Astrocyte of the hippocampus (primary cell): ENCODE measurements at regions not wholly inside any gene's neighbourhood (a gene's known extent, or its start where the extent isn't known, plus 50 kb on each side); places are given as distances from the start of the nearest gene placed in this dataset.

ENCODE experiments used
- DNase-seq: peaks from one replicate; pipeline ENCODE4 v3.0.0; 2011; ENCODE audit warnings: low read depth, low spot score

GRCh38 chr21:22556829-22557228, 1558.6 kb downstream of the NCAM2 start:
- no peak for DNase-seq

DNA sequence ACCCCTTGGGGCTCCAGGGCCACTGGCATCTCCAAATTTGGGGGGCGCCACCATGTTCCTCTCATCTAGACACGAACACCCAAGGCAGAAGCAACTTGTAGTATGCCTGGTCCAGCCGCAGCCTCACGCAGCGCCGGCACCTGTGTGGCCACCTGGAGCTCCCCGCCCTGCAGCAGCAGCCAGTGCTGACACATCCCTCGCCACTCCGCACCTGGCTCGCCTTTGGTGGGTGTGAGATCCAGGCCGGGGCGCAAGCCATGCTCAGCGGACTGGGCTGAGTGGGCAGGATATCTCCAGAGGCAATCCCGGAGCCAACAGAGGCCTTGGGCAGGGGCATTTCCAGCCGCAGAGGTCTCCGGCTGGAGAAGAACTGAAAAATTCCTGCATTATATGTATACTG, 1563.7 kb downstream of the NCAM2 start:
- DNase-seq: no peak

- DNase-seq: no peak
Measured at GRCh38 chr21:22573834-22574233, 1575.6 kb downstream of the NCAM2 start.

- DNase-seq: peak; percentile 59
Measured at GRCh38 chr21:22575165-22575584, 1577.0 kb downstream of the NCAM2 start.

DNA sequence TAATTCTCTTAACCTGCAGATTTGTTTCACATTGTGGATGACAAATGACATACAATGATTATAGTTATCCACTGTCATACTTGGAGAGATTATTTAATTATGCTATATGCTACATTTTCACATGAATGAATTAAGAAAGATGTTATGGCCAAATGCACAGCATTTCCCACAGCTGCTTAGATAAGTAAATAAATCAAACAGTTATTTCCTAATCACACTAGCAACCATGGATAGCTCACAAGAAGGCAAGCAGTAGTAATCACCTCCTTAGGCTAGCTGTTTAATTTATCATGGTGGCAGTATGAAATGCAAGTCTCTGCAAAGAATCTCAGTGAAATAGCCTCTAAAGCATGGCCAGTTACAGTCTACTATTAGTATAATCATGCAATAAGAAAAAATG, 1581.5 kb downstream of the NCAM2 start:
- DNase-seq: no peak

DNA sequence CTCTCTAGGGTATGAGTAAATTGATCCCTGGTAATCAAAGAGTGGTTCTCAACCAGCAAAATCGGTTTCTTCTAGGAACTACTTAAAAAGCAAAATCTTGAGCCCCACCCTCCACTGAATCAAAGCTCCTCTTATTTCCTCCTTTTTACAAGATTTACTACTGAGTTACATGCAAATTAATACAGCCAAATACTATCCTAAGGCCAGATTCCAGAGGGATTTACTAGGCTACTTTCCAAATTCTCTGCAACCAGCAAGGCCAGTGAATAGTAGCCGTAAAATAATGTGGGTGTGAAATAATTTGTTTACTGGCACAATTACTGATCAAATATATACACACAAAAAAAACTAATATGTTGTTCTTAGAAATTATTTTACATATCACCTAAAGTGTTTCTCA, 1583.8 kb downstream of the NCAM2 start:
- peak; percentile 35 for DNase-seq

DNA sequence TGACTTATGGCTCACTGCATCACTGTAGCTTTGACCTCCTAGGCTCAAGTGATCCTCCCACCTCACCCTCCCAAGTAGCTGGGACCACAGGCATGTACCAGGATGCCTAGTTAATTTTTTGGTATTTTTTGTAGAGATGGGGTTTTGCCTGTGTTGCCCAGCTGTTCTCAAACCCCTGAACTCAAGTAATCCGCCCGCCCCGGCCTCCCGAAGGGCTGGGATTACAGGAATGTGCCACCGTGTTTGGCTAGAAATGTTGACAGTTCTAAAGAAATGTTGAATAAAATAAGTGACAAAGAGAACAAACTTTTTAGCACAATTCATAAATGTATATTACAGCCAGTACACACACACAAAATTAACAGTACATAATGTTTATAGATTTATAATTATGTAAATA, 1586.1 kb downstream of the NCAM2 start:
- no peak for DNase-seq

GRCh38 chr21:22585558-22585957, 1587.3 kb downstream of the NCAM2 start:
- no peak for DNase-seq

- DNase-seq: no peak
Measured at GRCh38 chr21:22597660-22598255, 1599.5 kb downstream of the NCAM2 start.

- DNase-seq: no peak
Measured at GRCh38 chr21:22609802-22610201, 1611.6 kb downstream of the NCAM2 start.

DNA sequence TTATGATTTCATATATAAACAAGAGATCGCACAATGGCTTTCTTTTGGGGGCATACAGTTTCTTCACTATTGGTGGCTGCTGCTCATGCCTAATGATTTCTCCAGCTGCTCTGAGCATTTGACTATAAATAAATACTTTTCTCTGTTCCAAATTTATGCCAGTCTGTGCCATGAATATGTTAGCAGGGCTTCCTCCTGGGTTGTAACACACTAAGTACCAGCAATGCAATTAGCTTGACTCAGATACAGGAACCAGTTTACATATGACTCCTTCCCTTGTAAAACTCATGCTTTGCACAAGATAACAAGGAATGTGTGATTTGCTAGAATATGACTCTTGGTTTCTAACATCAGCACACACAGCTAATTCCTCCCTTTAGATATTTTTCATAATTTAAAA, 1629.7 kb downstream of the NCAM2 start:
- no peak for DNase-seq

DNA sequence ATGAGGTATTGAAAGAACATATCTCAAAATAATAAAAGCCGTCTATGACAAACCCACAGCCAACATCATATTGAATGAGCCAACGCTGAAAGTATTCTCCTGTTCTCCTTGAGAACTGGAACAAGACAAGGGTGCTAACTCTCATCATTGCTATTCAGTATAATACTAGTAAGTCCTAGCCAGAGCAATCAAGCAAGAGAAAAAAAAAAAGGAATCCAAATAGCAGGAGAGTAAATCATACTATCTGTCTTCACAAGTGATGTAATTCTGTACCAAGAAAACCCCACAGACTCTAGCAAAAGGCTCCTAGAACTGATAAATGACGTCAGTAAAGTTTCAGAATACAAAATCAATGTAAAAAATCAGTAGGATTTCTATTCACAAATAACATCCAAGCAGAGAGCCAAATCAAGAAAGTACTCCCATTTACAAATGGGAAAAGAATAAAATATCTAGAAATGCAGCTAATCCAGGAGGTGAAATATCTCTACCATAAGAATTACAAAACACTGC, 1632.8 kb downstream of the NCAM2 start:
- no peak for DNase-seq

- DNase-seq: no peak
Measured at GRCh38 chr21:22632176-22632575, 1634.0 kb downstream of the NCAM2 start.

GRCh38 chr21:22649246-22649645, 1651.0 kb downstream of the NCAM2 start:
- DNase-seq: no peak

DNA sequence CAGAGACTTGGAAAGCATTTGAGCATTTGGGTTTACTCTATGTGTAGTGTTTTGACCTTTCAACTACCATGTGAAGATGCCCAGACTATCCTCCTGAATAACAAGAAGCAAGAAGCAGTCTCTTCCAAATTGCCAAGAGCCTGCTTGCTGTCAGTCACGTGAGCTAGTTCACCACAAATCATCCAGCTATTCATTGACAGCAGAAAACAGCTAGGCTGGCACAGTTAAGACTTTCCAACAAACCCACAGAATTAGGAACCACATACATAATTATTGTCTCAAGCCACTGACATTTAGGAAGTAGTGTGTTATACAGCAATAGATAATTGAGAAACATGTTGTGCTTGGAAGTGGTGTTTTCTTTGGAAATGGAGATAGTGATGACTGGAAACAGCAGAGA, 1652.0 kb downstream of the NCAM2 start:
- no peak for DNase-seq

GRCh38 chr21:22657781-22658180, 1659.6 kb downstream of the NCAM2 start:
- peak; percentile 3 for DNase-seq

DNA sequence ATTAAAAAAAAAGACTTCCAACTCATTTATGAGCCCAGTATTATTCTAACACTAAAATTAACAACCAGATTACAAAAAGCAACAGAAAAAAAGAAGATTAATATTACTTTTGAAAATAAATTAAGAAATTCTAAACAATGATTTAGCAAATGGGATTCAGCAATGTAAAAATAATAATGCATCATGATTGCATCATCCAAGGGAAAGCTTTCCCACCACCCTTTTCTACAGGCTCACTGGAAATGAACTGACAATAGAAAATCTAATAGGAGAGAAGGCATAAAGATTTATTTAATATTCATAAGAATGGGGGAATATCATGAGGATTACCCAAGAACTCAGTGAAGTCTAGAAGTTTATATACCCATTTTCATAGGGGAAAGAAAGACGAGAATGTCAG, 1671.9 kb downstream of the NCAM2 start:
- no peak for DNase-seq

- no peak for DNase-seq
Measured at GRCh38 chr21:22679207-22679606, 1681.0 kb downstream of the NCAM2 start.

- no peak for DNase-seq
Measured at GRCh38 chr21:22691658-22692057, 1693.4 kb downstream of the NCAM2 start.

DNA sequence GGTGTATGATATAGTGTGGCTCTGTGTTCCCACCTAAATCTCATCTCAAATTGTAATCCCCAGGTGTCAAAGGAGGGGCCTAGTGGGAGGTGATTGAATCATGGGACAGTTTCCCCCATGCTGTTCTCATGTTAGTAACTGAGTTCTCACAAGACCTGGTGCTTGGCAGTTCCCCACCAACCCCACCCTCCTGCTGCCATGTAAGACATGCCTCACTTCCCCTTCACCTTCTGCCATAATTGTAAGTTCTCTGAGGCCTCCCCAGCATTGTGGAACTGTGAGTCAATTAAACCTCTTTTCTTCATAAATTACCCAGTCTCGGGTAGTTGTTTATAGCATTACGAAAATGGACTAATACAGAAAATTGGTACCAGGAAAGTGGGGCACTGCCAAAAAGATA, 1705.3 kb downstream of the NCAM2 start:
- DNase-seq: no peak

- no peak for DNase-seq
Measured at GRCh38 chr21:22710721-22711120, 1712.5 kb downstream of the NCAM2 start.

DNA sequence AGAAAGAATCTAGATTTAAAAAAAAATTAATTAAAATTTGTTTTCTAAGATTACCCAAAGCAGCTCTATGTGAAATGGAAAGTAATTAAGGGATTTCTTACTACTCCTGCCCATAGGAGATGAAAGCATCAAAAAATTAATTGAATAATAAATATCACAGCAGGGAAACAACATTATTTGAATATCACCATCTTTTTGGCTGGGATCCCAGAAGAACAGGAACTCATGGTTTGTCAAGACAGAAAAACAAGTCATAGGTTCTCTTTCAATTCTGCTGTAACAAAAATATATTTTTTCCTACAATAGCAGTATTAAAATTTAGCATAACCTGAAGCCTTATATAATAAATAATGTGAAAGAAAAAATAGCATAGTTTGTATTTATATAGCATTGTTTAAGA, 1713.4 kb downstream of the NCAM2 start:
- DNase-seq: no peak

GRCh38 chr21:22725436-22725835, 1727.2 kb downstream of the NCAM2 start:
- DNase-seq: no peak

DNA sequence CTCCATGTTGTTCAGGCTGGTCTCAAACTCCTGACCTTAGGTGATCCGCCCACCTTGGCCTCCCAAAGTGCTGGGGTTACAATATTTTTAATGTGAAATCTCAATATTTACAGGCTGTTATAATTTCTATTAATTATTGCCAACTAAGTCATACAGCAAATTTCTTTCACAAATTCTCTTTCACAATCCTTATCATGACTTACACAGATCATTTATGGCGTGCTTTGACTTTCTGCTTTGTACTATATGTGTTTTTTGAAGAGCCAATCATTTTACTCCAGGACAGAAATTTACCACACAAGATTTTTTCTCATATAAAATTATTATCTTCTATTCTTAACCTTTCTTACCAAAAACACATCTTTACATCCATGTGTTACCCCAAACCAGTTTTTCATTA, 1729.9 kb downstream of the NCAM2 start:
- no peak for DNase-seq
